ENCODE measurements at regions not wholly inside any gene's neighbourhood (a gene's known extent, or its start where the extent isn't known, plus 50 kb on each side); places are given as distances from the start of the nearest gene placed in this dataset.

DNA sequence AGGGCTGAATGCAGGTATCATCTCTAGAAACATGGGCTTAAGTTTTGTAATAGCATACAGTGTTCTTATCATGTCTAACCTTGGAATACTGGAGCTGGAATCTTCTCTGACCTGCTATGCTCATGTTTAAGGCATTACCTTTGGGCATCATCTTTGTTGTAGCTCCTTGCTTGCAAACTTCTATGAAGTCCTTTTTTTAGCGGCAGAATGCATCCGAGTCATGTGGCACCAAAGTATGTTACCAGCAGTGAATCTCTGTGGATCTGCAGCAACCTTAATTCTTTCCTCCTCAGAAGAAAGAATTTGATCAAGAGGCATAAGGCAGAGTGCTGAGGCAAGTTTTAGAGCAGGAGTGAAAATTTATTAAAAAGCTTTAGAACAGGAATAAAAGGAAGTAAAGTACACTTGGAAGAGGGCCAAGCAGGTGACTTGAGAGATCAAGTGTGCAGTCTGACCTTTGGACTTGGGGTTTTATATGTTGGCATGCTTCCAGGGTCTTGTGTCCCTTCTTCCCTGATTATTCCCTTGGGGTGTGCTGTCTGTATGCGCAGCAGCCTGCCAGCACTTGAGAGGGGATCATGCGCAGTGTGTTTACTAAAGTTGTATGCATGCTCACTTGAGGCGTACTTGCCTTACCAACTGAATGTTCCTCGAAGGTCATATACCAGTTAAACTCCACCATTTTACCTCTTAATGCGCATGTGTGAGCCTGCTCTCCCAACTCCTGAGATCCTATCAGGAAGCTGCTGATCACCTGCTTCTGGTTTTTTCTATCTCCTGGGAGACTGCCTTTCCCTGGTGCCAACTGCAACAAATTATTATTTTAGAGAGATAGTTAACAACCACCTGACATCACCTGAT is 115.5 kb downstream of the LACC1 start:
- no peaks in the 10 kb centered on the region for H3K4me1 ChIP-seq (ENCODE audit: control insufficient read depth in 1 of 2, insufficient read depth in 1 of 2, low read depth in 1 of 2, low read length in 1 of 2)
- no peak overlapping the region for H3K27ac ChIP-seq
- no peaks in the 10 kb centered on the region for H3K9me3 ChIP-seq
- no peaks in the 10 kb centered on the region for H3K27me3 ChIP-seq
- no peak overlapping the region for H3K4me3 ChIP-seq (ENCODE audit: low read depth in 1 of 2, low read length in 1 of 2)
- TF ChIP-seq, protein P1, sequence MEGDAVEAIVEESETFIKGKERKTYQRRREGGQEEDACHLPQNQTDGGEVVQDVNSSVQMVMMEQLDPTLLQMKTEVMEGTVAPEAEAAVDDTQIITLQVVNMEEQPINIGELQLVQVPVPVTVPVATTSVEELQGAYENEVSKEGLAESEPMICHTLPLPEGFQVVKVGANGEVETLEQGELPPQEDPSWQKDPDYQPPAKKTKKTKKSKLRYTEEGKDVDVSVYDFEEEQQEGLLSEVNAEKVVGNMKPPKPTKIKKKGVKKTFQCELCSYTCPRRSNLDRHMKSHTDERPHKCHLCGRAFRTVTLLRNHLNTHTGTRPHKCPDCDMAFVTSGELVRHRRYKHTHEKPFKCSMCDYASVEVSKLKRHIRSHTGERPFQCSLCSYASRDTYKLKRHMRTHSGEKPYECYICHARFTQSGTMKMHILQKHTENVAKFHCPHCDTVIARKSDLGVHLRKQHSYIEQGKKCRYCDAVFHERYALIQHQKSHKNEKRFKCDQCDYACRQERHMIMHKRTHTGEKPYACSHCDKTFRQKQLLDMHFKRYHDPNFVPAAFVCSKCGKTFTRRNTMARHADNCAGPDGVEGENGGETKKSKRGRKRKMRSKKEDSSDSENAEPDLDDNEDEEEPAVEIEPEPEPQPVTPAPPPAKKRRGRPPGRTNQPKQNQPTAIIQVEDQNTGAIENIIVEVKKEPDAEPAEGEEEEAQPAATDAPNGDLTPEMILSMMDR (IDR thresholded peaks at IDR 0.05), result no peak
- no peaks in the 10 kb centered on the region for H3K36me3 ChIP-seq

DNA sequence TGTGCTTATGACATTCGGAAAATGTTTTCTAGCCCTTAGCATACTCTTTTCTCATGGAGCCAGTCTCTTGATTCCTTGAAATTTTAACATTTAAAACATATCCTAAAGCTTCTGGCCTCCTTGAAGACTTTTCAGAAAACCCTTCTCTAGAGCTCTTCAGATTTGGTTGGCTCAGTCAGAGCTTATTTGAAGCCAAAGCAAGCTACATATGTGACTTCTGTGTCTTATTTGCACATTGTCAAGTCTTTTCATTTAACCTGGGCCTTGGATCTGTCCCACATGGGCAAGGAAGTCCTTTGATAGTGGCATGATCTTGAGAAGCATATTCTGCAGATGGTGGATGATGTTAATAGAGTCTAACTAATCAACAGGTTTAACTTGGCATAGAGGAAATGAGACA is 116.5 kb downstream of the LACC1 start:
- Histone ChIP-seq H3K27ac (no peak overlapping the region), H3K9me3 (no peaks in the 10 kb centered on the region), H3K27me3 (no peaks in the 10 kb centered on the region), H3K4me3 (ENCODE audit: low read depth in 1 of 2, low read length in 1 of 2) (no peak overlapping the region), H3K4me1 (ENCODE audit: control insufficient read depth in 1 of 2, insufficient read depth in 1 of 2, low read depth in 1 of 2, low read length in 1 of 2) (no peaks in the 10 kb centered on the region), H3K36me3 (no peaks in the 10 kb centered on the region)
- TF ChIP-seq, protein P1 (IDR thresholded peaks at IDR 0.05), result no peak

DNA sequence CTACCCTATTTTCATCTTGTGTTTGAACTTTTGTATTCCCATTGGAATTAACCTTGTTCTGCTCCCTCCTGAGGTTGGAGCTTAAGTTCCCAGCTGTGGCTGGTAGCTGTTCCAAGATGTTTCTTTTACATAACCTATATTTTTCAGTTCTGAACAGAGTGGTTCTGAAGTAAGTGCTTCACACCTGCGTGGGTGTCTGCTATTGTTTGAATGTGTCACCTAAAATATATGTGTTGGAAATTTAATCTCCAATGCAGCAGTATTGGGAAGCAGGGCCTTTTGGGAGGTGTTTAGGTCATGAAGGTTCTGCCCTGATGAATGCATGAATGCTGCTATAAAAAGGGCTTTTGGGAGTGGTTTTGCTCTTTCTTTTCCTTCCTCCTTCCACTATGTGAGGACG is 123.8 kb downstream of the LACC1 start:
- no peak overlapping the region for H3K4me3 ChIP-seq (ENCODE audit: low read depth in 1 of 2, low read length in 1 of 2)
- no peaks in the 10 kb centered on the region for H3K36me3 ChIP-seq
- H3K4me1 ChIP-seq (ENCODE audit: control insufficient read depth in 1 of 2, insufficient read depth in 1 of 2, low read depth in 1 of 2, low read length in 1 of 2), result no peaks in the 10 kb centered on the region
- TF ChIP-seq, protein P1 (IDR thresholded peaks at IDR 0.05), result no peak
- no peaks in the 10 kb centered on the region for H3K27me3 ChIP-seq
- H3K27ac ChIP-seq, result no peak overlapping the region
- H3K9me3 ChIP-seq, result no peaks in the 10 kb centered on the region

DNA sequence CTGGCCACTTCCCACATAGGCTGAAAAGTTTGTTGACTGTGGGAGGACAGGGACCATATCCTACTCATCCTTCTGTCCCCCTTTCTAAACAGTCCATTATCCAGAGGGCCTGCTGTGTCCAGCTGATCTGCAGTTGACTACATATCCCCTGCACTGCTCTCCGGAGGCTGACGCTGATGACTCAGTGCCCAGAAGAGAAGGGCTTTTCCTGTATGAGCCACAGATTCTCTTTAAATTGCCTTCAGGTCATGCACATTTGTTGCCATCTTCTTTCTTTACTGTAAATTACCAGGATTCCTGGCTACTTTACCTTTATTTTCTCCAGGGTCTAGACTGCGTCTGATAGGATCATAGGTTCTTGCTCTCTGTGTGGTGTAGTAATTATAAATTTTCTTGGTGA is 125.2 kb downstream of the LACC1 start:
- Histone ChIP-seq H3K4me1 (ENCODE audit: control insufficient read depth in 1 of 2, insufficient read depth in 1 of 2, low read depth in 1 of 2, low read length in 1 of 2) (no peaks in the 10 kb centered on the region), H3K27ac (no peak overlapping the region), H3K36me3 (no peaks in the 10 kb centered on the region), H3K27me3 (no peaks in the 10 kb centered on the region), H3K4me3 (ENCODE audit: low read depth in 1 of 2, low read length in 1 of 2) (no peak overlapping the region), H3K9me3 (no peaks in the 10 kb centered on the region)
- TF ChIP-seq, protein P1 (IDR thresholded peaks at IDR 0.05), result no peak

DNA sequence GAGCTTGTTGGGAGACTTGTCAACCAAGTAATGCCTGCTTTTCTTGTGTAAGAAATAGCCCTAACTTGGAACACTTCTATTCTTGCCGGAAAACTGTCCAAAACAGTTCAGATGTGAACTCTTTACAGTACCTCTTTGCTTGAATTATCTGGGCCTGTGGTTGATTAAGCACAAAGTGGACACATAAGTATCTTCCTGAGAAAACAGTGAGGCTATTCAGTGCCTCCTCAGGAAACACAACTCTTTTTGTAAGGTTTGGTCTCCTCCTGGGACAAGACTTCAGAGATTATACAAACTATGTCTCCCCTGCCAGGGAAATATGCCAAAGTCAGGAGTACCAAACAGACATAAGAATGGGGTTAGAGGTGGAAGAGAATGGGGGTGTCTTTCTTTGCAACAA is 127.7 kb downstream of the LACC1 start:
- no peaks in the 10 kb centered on the region for H3K36me3 ChIP-seq
- H3K4me1 ChIP-seq (ENCODE audit: control insufficient read depth in 1 of 2, insufficient read depth in 1 of 2, low read depth in 1 of 2, low read length in 1 of 2), result no peaks in the 10 kb centered on the region
- H3K9me3 ChIP-seq, result no peaks in the 10 kb centered on the region
- H3K4me3 ChIP-seq (ENCODE audit: low read depth in 1 of 2, low read length in 1 of 2), result no peak overlapping the region
- TF ChIP-seq, protein P1 (IDR thresholded peaks at IDR 0.05), result no peak
- H3K27ac ChIP-seq, result no peak overlapping the region
- H3K27me3 ChIP-seq, result no peaks in the 10 kb centered on the region

Measured in neutrophil (primary cell).